Breast epithelium (tissue), 4 donors: ENCODE measurements at regions not wholly inside any gene's neighbourhood (a gene's known extent, or its start where the extent isn't known, plus 50 kb on each side); places are given as distances from the start of the nearest gene placed in this dataset.

Experiments used
- DNase-seq, 2 donors: peaks; one replicate each; pipeline ENCODE4 v3.0.0-alpha.2; 2019; ENCODE audit warnings: low spot score in 2 of 2
- H3K27ac ChIP-seq, 2 donors: fragments of 200-600 bp; sonication (generic) in 1 of 2; one replicate each; pipeline ENCODE4 v1.5.1; 2016 to 2019; ENCODE audit warnings: mild to moderate bottlenecking in 1 of 2
- H3K27me3 ChIP-seq, 2 donors: fragments of 200-600 bp; sonication (generic) in 1 of 2; one replicate each; pipeline versions ENCODE4 v1.5.1 to v1.6.0; 2017 to 2019; ENCODE audit warnings: control low read depth in 1 of 2, mild to moderate bottlenecking in 1 of 2
- H3K36me3 ChIP-seq: fragments of 200-600 bp; one replicate; pipeline ENCODE4 v1.5.1; 2019
- H3K4me1 ChIP-seq, 2 donors: fragments of 200-600 bp; sonication (generic); one replicate each; pipeline ENCODE4 v1.5.1; 2016 to 2019; ENCODE audit warnings: control low read depth in 1 of 2
- H3K4me3 ChIP-seq, 3 donors: fragments of 200-600 bp; sonication (generic); 1 replicate in 2 of 3; 2 replicates in 1 of 3; pipeline ENCODE4 v1.5.1; 2016 to 2019; ENCODE audit warnings: mild to moderate bottlenecking in 3 of 3, moderate library complexity in 2 of 3
- H3K9me3 ChIP-seq, 2 donors: fragments of 200-600 bp; sonication (generic) in 1 of 2; one replicate each; pipeline ENCODE4 v1.5.1; 2016 to 2019; ENCODE audit warnings: control low read depth in 1 of 2
- CTCF ChIP-seq, 3 donors: fragments of 450-650 bp; IDR thresholded peaks; one replicate each; pipeline ENCODE4 v1.5.1; 2016 to 2017; ENCODE audit warnings: antibody characterized with exemption in 3 of 3, mild to moderate bottlenecking in 3 of 3, moderate library complexity in 3 of 3
- POLR2A ChIP-seq: fragments of 450-650 bp; IDR thresholded peaks from one replicate; pipeline ENCODE4 v1.6.1; 2016; ENCODE audit warnings: antibody characterized with exemption, mild to moderate bottlenecking, moderate library complexity
- POLR2AphosphoS5 ChIP-seq, 3 donors: sonication (generic); formaldehyde crosslinking; IDR thresholded peaks; one replicate each; pipeline ENCODE4 v1.6.1; 2017; ENCODE audit warnings: antibody characterized with exemption in 3 of 3
- intact Hi-C: fragments of 100-400 bp; cut with DNase I; formaldehyde crosslinking; loops from one replicate; pipeline ENCODE4 v1.15.1; 2023; ENCODE audit warnings: low total_unique reads

- intact Hi-C loops: no loop called here
- TF ChIP-seq CTCF (IDR thresholded peaks at IDR 0.05) (no peak), POLR2A (no peak)
- no peak overlapping the region for H3K4me3 ChIP-seq
Measured at GRCh38 chr13:34189946-34190345, 372.0 kb downstream of the RFC3 start.

GRCh38 chr13:34201050-34201913 is 383.3 kb downstream of the RFC3 start:
- TF ChIP-seq POLR2AphosphoS5 (IDR thresholded peaks at IDR 0.05) (no peak), CTCF (IDR thresholded peaks at IDR 0.05) (no peak), POLR2A (no peak)
- Histone ChIP-seq H3K27ac (no peak overlapping the region), H3K27me3 (no peaks in the 10 kb centered on the region), H3K4me3 (no peak overlapping the region), H3K9me3 (no peaks in the 10 kb centered on the region), H3K36me3 (no peaks in the 10 kb centered on the region), H3K4me1 (no peaks in the 10 kb centered on the region)
- no peak for DNase-seq
- intact Hi-C loops: no loop called here

More at GRCh38 chr13:34189946-34190345, 372.0 kb downstream of the RFC3 start:
- no peaks in the 10 kb centered on the region for H3K4me1 ChIP-seq
- no peaks in the 10 kb centered on the region for H3K36me3 ChIP-seq
- no peaks in the 10 kb centered on the region for H3K9me3 ChIP-seq
- no peak for DNase-seq
- H3K27me3 ChIP-seq: no peaks in the 10 kb centered on the region
- no peak overlapping the region for H3K27ac ChIP-seq

GRCh38 chr13:34207334-34207733 is 389.4 kb downstream of the RFC3 start:
- no peak for DNase-seq
- intact Hi-C loops: no loop called here
- Histone ChIP-seq H3K27me3 (no peaks in the 10 kb centered on the region), H3K27ac (no peak overlapping the region), H3K9me3 (no peaks in the 10 kb centered on the region), H3K4me1 (no peaks in the 10 kb centered on the region), H3K4me3 (no peak overlapping the region), H3K36me3 (no peaks in the 10 kb centered on the region)
- TF ChIP-seq POLR2AphosphoS5 (IDR thresholded peaks at IDR 0.05) (no peak), POLR2A (no peak), CTCF (IDR thresholded peaks at IDR 0.05) (no peak)

GRCh38 chr13:34207872-34208271 is 389.9 kb downstream of the RFC3 start:
- Histone ChIP-seq H3K27me3 (no peaks in the 10 kb centered on the region), H3K4me1 (no peaks in the 10 kb centered on the region), H3K27ac (no peak overlapping the region), H3K9me3 (no peaks in the 10 kb centered on the region), H3K36me3 (no peaks in the 10 kb centered on the region), H3K4me3 (no peak overlapping the region)
- intact Hi-C loops: no loop called here
- no peak for DNase-seq
- TF ChIP-seq CTCF (IDR thresholded peaks at IDR 0.05) (no peak), POLR2A (no peak), POLR2AphosphoS5 (IDR thresholded peaks at IDR 0.05) (no peak)

GRCh38 chr13:34208336-34208735 is 390.4 kb downstream of the RFC3 start:
- intact Hi-C loops: no loop called here
- no peak for DNase-seq
- TF ChIP-seq POLR2AphosphoS5 (IDR thresholded peaks at IDR 0.05) (no peak), POLR2A (no peak), CTCF (IDR thresholded peaks at IDR 0.05) (no peak)
- H3K9me3 ChIP-seq: no peaks in the 10 kb centered on the region
- H3K27me3 ChIP-seq: no peaks in the 10 kb centered on the region
- H3K27ac ChIP-seq: no peak overlapping the region
- H3K36me3 ChIP-seq: no peaks in the 10 kb centered on the region
- no peak overlapping the region for H3K4me3 ChIP-seq
- no peaks in the 10 kb centered on the region for H3K4me1 ChIP-seq
